Brain microvascular endothelial cell (primary cell): ENCODE measurements at regions not wholly inside any gene's neighbourhood (a gene's known extent, or its start where the extent isn't known, plus 50 kb on each side); places are given as distances from the start of the nearest gene placed in this dataset.

Experiments used
- DNase-seq: peaks from one replicate; pipeline ENCODE4 v3.0.0-alpha.2; 2020
- H3K27ac ChIP-seq: fragments of 250-450 bp; sonication (Bioruptor Pico); 2 replicates; pipeline ENCODE4 v1.5.1; 2020; ENCODE audit warnings: mild to moderate bottlenecking, moderate library complexity
- H3K27me3 ChIP-seq: fragments of 250-450 bp; sonication (Bioruptor Pico); replicated peaks from 2 replicates; pipeline ENCODE4 v1.5.1; 2020; ENCODE audit warnings: mild to moderate bottlenecking
- H3K36me3 ChIP-seq: fragments of 250-450 bp; sonication (Bioruptor Pico); replicated peaks from 2 replicates; pipeline ENCODE4 v1.5.1; 2020; ENCODE audit warnings: mild to moderate bottlenecking
- H3K4me3 ChIP-seq: 2 replicates; pipeline ENCODE4 v1.5.1; 2011; ENCODE audit warnings: low read depth, mild to moderate bottlenecking, control low read depth, low read length, moderate library complexity
- in situ Hi-C: cut with HindIII; loops from 2 replicates; pipeline ENCODE4 v1.10.0; 2017; ENCODE audit warnings: low sequenced_read_pairs, low pct_ligation_motif_present
- TF ChIP-seq, protein P1 (sequence below): IDR thresholded peaks from 2 replicates; pipeline ENCODE4 v1.5.1; 2011; ENCODE audit warnings: low read depth, mild to moderate bottlenecking, moderate library complexity, low read length, control low read depth, inconsistent platforms; ENCODE audit errors: missing control alignments

DNA sequence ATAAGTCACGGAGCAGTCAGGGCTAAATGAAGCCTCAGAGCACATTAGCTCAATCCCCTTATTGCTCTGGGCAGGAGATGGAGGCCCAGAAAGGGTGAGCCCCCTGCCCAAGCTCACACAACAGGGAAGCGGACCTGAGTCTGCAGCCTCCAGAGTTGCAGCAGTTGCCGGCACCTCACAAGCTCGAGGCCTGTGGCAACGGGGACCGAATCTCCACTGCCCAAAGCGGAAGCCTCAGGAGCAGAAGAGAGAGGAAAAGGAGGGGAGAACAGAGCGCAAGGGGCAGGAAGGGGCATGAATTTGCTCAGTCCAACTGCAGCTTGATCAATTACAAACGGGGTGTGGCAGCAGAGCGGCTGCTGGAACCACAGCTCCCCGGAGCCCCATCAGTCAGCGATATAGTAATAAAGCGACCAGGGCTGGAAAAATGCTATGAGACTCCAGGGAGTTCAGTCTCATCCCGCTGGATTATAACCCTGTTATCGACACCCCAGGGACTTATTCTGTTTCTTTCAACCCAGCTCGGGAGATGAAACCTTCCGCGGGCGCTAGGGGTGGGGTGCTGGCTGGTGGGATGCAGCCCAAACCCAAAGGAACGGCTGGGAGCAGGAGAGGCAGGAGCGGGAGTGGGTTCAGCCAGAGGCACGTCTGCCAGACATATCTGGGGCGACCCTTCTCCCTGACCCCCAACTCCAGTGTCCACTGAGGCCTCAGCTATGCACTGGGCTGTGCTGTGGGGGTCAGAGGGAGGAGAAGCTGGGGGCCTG is 219.7 kb upstream of the LINGO1 start:
- Histone ChIP-seq H3K4me3 (no peak overlapping the region), H3K36me3 (no peaks in the 10 kb centered on the region), H3K27ac (no peak overlapping the region), H3K27me3 (peaks cover 2% of the 10 kb centered on the region)
- TF ChIP-seq, protein P1, sequence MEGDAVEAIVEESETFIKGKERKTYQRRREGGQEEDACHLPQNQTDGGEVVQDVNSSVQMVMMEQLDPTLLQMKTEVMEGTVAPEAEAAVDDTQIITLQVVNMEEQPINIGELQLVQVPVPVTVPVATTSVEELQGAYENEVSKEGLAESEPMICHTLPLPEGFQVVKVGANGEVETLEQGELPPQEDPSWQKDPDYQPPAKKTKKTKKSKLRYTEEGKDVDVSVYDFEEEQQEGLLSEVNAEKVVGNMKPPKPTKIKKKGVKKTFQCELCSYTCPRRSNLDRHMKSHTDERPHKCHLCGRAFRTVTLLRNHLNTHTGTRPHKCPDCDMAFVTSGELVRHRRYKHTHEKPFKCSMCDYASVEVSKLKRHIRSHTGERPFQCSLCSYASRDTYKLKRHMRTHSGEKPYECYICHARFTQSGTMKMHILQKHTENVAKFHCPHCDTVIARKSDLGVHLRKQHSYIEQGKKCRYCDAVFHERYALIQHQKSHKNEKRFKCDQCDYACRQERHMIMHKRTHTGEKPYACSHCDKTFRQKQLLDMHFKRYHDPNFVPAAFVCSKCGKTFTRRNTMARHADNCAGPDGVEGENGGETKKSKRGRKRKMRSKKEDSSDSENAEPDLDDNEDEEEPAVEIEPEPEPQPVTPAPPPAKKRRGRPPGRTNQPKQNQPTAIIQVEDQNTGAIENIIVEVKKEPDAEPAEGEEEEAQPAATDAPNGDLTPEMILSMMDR: no peak
- in situ Hi-C loops: no loop called here
- no peak for DNase-seq

- peaks cover 5% of the 10 kb centered on the region for H3K27me3 ChIP-seq
These were observed 219.0 kb upstream of the LINGO1 start for GRCh38 chr15:77851691-77852090.

DNA sequence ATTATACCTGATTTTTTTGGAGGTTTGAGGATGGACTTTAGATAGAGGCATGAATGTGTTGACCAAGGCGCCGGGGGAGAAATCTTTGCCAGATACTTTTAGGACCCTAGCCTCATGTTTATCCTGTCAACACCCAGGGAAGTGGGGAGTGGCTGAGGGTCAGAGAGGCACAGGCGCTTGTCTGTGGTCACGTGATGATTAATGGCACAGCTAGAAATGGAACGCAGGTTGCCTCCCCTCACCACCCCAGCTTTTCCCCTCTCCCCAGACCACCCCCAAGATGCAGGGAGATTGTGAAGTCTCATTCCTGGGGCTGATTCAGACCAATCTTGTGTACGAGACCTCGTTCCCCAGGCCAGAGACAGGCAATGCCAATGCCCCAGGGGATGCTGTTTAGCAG is 218.4 kb upstream of the LINGO1 start:
- TF ChIP-seq, protein P1: no peak

More at GRCh38 chr15:77851691-77852090, 219.0 kb upstream of the LINGO1 start:
- Histone ChIP-seq H3K27ac (no peak overlapping the region), H3K36me3 (no peaks in the 10 kb centered on the region), H3K4me3 (no peak overlapping the region)
- no peak for DNase-seq
- in situ Hi-C loops: no loop called here
- TF ChIP-seq, protein P1: no peak

DNA sequence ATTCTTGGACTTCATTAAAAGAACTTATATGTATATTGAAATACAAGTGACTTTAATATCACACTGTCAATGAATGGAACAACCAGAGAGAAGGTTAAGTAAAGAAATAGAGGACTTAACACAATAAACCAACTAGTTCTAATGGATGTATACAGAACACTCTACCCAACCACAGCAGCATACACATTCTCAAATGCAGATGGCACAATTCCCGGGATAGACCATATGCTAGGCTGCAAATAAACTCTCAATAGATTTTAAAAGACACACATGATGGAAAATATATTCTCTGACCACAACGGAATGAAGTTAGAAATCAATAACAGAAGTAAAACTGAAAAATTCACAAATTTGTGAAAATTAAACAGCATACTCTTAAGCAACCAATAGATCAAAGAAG is 214.3 kb upstream of the LINGO1 start:
- Histone ChIP-seq H3K27ac (no peak overlapping the region), H3K36me3 (no peaks in the 10 kb centered on the region), H3K4me3 (no peak overlapping the region), H3K27me3 (peaks cover 7% of the 10 kb centered on the region)
- no peak for DNase-seq
- in situ Hi-C loops: no loop called here
- TF ChIP-seq, protein P1: no peak

More for the DNA sequence above, 218.4 kb upstream of the LINGO1 start:
- Histone ChIP-seq H3K27ac (no peak overlapping the region), H3K27me3 (peaks cover 5% of the 10 kb centered on the region), H3K4me3 (no peak overlapping the region), H3K36me3 (no peaks in the 10 kb centered on the region)
- in situ Hi-C loops: no loop called here
- no peak for DNase-seq

DNA sequence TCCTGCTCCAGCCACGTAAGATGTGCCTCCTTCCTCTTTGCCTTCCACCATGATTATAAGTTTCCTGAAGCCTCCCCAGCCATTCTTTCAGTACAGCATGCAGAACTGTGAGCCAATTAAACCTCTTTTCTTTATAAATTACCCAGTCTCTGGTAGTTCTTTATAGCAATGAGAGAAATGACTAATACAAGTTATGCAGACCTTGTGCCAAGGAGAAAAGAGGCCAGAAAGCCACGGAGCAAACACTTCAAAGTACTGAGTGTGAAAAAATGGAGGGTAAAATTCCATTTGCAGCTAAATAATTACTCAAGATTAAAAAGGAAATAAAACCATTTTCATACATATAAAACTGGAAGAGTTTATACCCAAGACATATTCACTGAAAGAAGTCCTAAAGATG is 213.6 kb upstream of the LINGO1 start:
- in situ Hi-C loops: no loop called here
- DNase-seq: no peak

More for the DNA sequence above, 213.6 kb upstream of the LINGO1 start:
- Histone ChIP-seq H3K27ac (no peak overlapping the region), H3K36me3 (no peaks in the 10 kb centered on the region), H3K27me3 (peaks cover 7% of the 10 kb centered on the region), H3K4me3 (no peak overlapping the region)
- TF ChIP-seq, protein P1: no peak
